ENCODE measurements at regions not wholly inside any gene's neighbourhood (a gene's known extent, or its start where the extent isn't known, plus 50 kb on each side); places are given as distances from the start of the nearest gene placed in this dataset.

GRCh38 chr1:97013941-97014340 lies 292.4 kb downstream of the PTBP2 start:
- H3K27me3 ChIP-seq (ENCODE audit: insufficient read depth, low read depth), result no peaks in the 10 kb centered on the region
- no peak overlapping the region for H3K4me3 ChIP-seq (IDR thresholded peaks at IDR 0.05; ENCODE audit: insufficient read depth, low read depth, low read length)
- no peak overlapping the region for H3K9ac ChIP-seq
- no peak overlapping the region for H3K4me2 ChIP-seq
- no peak for TF ChIP-seq CTCF (conservative IDR thresholded peaks at IDR 0.05; ENCODE audit: low read depth, low read length)
- no peaks in the 10 kb centered on the region for H4K20me1 ChIP-seq (ENCODE audit: insufficient read depth)
- H3K36me3 ChIP-seq (ENCODE audit: insufficient read depth), result no peaks in the 10 kb centered on the region
- H3K4me1 ChIP-seq (ENCODE audit: low read depth, poor library complexity, severe bottlenecking), result peaks cover 12% of the 10 kb centered on the region
- H3K27ac ChIP-seq, result no peak overlapping the region
- H2AFZ ChIP-seq (ENCODE audit: low read depth), result no peak overlapping the region
- H3K79me2 ChIP-seq (ENCODE audit: insufficient read depth, low read depth), result no peaks in the 10 kb centered on the region

- H3K27me3 ChIP-seq (ENCODE audit: insufficient read depth, low read depth), result no peaks in the 10 kb centered on the region
- H3K79me2 ChIP-seq (ENCODE audit: insufficient read depth, low read depth), result no peaks in the 10 kb centered on the region
- H3K36me3 ChIP-seq (ENCODE audit: insufficient read depth), result no peaks in the 10 kb centered on the region
- H2AFZ ChIP-seq (ENCODE audit: low read depth), result no peak overlapping the region
- H3K4me3 ChIP-seq (IDR thresholded peaks at IDR 0.05; ENCODE audit: insufficient read depth, low read depth, low read length), result no peak overlapping the region
- no peak for TF ChIP-seq CTCF (conservative IDR thresholded peaks at IDR 0.05; ENCODE audit: low read depth, low read length)
- no peak overlapping the region for H3K27ac ChIP-seq
- peaks cover 12% of the 10 kb centered on the region for H3K4me1 ChIP-seq (ENCODE audit: low read depth, poor library complexity, severe bottlenecking)
- H4K20me1 ChIP-seq (ENCODE audit: insufficient read depth), result no peaks in the 10 kb centered on the region
- H3K4me2 ChIP-seq, result no peak overlapping the region
- no peak overlapping the region for H3K9ac ChIP-seq
Measured at GRCh38 chr1:97014426-97014825, 292.8 kb downstream of the PTBP2 start.

GRCh38 chr1:97017895-97018294 lies 296.3 kb downstream of the PTBP2 start:
- no peak overlapping the region for H2AFZ ChIP-seq (ENCODE audit: low read depth)
- no peak overlapping the region for H3K4me2 ChIP-seq
- H4K20me1 ChIP-seq (ENCODE audit: insufficient read depth), result no peaks in the 10 kb centered on the region
- no peaks in the 10 kb centered on the region for H3K79me2 ChIP-seq (ENCODE audit: insufficient read depth, low read depth)
- H3K27me3 ChIP-seq (ENCODE audit: insufficient read depth, low read depth), result no peaks in the 10 kb centered on the region
- H3K4me3 ChIP-seq (IDR thresholded peaks at IDR 0.05; ENCODE audit: insufficient read depth, low read depth, low read length), result no peak overlapping the region
- no peak for TF ChIP-seq CTCF (conservative IDR thresholded peaks at IDR 0.05; ENCODE audit: low read depth, low read length)
- H3K9ac ChIP-seq, result no peak overlapping the region
- no peaks in the 10 kb centered on the region for H3K36me3 ChIP-seq (ENCODE audit: insufficient read depth)
- H3K4me1 ChIP-seq (ENCODE audit: low read depth, poor library complexity, severe bottlenecking), result no peaks in the 10 kb centered on the region
- H3K27ac ChIP-seq, result no peak overlapping the region

Data from KMS-11 (cell line).